GM12872 (cell line): ENCODE measurements at regions not wholly inside any gene's neighbourhood (a gene's known extent, or its start where the extent isn't known, plus 50 kb on each side); places are given as distances from the start of the nearest gene placed in this dataset.

Experiments
- TF ChIP-seq, protein P1 (sequence below): IDR thresholded peaks from 3 replicates; pipeline ENCODE4 v1.5.1; 2011; ENCODE audit warnings: low read depth, mild to moderate bottlenecking, low read length, moderate library complexity; ENCODE audit not compliant: insufficient read depth

DNA sequence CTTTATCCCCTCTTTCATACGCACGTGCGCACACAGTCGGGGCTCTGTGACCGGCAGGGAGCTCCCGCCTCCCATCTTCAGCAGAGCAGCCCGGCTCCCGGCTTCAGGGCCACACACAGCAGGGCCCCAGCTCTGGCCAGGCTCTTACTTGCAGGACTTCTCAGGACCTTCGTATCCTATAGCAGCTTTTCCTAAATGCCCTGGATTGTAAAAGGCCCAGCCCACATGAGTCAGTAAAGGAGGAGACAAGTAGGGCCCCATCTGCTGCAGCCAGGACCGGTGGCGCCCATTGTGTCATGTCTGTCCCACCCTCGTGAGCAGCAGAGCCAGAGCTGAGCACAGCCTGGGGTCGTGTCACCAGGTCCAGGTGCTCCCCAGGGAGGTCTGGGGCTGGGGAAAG, 107.6 kb upstream of the VSTM2B start:
- TF ChIP-seq, protein P1, sequence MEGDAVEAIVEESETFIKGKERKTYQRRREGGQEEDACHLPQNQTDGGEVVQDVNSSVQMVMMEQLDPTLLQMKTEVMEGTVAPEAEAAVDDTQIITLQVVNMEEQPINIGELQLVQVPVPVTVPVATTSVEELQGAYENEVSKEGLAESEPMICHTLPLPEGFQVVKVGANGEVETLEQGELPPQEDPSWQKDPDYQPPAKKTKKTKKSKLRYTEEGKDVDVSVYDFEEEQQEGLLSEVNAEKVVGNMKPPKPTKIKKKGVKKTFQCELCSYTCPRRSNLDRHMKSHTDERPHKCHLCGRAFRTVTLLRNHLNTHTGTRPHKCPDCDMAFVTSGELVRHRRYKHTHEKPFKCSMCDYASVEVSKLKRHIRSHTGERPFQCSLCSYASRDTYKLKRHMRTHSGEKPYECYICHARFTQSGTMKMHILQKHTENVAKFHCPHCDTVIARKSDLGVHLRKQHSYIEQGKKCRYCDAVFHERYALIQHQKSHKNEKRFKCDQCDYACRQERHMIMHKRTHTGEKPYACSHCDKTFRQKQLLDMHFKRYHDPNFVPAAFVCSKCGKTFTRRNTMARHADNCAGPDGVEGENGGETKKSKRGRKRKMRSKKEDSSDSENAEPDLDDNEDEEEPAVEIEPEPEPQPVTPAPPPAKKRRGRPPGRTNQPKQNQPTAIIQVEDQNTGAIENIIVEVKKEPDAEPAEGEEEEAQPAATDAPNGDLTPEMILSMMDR: no peak

DNA sequence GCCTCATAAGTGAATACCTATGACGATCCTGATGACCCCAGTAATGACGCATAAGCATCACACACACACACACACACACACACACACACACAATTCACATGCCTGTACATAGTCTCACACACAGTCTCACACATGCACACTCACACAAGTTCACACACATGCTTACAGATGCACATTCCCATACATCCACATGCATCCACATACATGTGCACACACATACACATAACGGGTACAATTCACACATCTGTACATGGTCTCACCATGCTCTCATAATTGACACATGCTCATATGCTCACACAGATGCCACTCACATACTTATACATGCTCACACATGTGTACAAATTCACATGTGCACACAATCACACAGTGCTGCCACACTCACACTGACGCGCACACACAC, 105.7 kb upstream of the VSTM2B start:
- TF ChIP-seq, protein P1: no peak

DNA sequence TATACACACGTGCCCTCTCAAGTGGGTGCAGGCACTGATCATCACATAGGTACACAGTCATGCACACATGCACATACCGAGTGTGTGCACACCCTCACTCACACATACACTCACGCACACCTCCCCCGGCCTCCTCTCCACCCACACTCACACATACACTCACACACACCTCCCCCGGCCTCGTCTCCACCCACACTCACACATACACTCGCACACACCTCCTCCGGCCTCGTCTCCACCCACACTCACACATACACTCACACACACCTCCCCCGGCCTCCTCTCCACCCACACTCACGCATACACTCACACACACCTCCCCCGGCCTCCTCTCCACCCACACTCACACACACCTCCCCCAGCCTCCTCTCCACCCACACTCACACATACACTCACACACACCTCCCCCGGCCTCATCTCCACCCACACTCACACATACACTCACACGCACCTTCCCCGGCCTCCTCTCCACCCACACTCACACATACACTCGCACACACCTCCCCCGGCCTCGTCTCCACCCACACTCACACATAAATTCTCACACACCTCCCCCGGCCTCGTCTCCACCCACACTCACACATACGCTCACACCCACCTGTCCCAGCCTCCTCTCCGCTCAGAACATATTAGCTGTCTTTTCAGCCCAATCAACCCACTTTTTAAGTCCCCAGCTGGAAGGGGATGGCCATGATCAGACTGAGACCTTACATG, 105.2 kb upstream of the VSTM2B start:
- TF ChIP-seq, protein P1: no peak

DNA sequence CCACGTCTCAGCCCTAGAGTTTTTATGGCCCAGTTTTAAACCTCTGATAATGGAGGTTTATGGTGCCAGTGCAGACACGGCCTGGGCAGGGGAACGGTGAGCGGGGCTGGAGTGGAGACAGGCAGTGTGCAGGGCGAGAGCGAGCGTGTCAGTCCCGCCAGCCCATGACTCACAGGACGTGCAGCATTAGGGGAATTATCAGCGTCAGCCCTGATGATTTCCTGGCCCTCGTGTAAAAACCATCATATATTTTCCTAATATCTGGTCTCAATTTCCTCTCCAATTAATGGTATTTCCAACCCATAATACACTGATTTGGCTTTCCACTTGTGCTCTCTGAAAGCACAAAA, 104.6 kb upstream of the VSTM2B start:
- TF ChIP-seq, protein P1: no peak

DNA sequence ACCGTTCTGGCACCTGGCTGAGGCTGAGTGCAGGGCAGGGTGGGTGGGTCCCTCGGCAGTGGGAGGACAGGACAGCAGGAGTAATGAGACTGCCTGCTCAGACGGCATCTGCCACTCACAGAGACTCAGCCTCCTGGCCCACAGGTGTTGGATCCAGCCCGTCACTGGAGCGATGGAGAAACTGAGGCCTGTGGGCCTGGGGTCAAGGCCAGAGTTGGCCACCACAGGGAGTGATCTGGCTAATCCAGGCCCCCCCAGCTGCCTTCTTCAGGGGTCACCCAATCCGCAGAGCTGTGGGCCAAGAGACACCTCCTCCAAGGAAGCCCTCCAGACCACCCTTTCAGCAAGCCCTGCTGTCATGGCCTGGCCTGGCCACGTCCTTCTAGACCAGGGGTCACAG, 103.7 kb upstream of the VSTM2B start:
- TF ChIP-seq, protein P1: no peak

DNA sequence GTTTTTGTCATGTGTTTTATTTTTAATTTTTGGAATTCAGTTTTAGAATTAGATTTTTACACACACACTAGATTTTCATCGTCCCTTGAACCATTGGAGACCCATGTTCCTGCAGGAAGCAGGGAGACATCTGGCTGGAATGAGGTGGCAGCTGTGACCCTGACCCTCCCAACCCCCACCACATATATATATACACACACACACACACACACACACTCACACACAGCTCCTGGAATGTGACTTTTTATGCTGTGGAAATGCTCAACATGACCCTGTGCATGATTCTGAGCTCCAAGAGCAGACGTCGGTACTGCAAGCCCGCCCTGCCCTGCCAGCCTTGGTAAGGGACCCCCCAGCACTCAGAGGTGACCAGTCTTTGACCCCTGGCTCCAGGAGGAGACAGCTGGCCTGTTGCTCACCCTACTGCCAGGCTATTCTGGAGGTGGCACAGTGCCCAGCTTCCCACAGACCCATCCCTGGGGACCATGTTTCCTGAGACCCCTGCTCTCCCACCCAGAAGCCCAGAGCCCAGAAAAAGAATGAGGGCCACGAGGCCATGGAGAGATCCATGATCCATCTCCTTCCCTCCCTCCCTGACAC, 103.2 kb upstream of the VSTM2B start:
- TF ChIP-seq, protein P1: no peak

DNA sequence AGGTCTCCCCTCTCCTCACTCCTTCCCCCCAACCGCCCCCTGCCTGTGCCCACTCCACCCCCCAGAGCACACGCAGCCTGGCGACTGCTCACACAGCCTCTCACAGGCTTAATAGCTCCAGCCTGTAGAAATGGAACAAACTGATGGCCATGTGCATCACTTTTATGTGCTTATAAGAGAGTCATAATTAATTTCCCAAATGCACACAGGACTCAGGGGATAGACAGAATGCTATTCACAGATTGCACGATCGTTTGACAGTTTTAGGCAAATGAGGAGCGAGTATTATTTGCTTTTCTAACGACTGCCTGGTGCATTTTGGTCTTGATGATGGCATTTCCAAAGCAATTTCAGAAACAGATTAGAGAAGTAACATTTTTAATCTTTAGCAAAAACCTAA, 97.7 kb upstream of the VSTM2B start:
- TF ChIP-seq, protein P1: no peak
